GM19438 (cell line): ENCODE measurements at regions not wholly inside any gene's neighbourhood (a gene's known extent, or its start where the extent isn't known, plus 50 kb on each side); places are given as distances from the start of the nearest gene placed in this dataset.
"Not testable (repeated sequence)": the region's sequence is repeated elsewhere in the genome, so short reads cannot be mapped to it uniquely, and the experiment has no call there.

Experiments
- ATAC-seq: cut with Tn5 transposase; IDR thresholded peaks from one replicate; pipeline ENCODE4 v1.9.1; 2021; ENCODE audit warnings: low read depth; ENCODE audit not compliant: unreplicated experiment

- not testable (repeated sequence) for ATAC-seq
Measured at GRCh38 chr4:130037866-130038265, 941.9 kb downstream of the C4orf33 start.

DNA sequence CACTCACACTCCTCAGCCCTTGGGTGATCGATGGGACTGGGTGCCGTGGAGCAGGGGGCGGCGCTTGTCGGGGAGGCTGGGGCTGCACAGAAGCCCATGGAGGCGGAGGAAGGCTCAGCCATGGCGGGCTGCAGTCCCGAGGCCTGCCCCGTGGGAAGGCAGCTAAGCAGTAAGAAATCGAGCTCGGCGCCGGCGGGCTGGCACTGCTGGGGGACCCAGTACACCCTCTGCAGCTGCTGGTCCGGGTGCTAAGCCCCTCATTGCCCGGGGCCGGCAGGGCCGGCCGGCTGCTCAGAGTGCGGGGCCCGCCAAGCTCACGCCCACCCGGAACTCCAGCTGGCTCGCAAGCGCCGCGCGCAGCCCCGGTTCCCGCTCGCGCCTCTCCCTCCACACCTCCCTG, 942.6 kb downstream of the C4orf33 start:
- ATAC-seq, result not testable (repeated sequence)

DNA sequence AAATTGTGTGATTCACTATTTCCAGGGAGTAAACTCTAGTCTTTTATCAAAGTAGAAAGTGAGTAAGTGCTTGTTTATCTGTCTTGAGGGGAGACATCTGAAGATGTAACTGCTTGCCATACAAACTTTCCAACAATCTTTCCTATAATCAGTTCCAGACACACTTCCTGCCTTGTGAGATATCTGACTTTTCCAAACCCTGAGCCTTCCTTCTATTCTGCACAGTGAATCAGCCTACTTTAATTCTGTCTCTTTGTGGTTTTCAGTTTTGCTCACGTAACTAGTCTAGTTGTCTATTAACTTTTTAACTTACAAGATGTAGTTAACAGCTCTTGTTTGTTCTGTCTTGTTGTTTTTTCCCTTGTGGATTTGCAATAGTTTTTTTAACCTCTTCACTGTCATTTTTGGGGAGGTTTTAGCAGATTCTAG, 947.8 kb downstream of the C4orf33 start:
- ATAC-seq, result peak; percentile 92

GRCh38 chr4:130044788-130045531, 949.0 kb downstream of the C4orf33 start:
- peak; percentile 41 for ATAC-seq

GRCh38 chr4:130053723-130054122, 957.8 kb downstream of the C4orf33 start:
- no peak for ATAC-seq

- no peak for ATAC-seq
Measured at GRCh38 chr4:130054908-130055307, 959.0 kb downstream of the C4orf33 start.

GRCh38 chr4:130056286-130056685, 960.3 kb downstream of the C4orf33 start:
- no peak for ATAC-seq

DNA sequence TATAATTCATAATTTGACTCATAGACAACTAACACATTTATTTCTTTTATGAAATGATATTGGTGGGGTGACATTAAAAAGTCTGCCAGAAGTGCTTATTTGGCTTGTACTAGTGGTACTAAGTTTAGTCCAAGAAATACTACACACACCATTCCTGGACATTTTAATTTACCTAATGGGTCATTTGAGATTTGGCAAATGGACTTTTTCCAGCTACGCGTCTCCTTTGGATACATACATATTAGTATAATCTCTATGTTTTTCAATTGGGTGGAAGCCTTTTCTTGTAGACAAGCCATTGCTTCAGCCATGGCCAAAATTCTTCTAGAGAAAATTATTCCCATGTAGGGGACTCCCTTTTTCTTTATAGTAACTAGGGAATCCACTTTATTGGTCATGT, 968.5 kb downstream of the C4orf33 start:
- ATAC-seq, result no peak

GRCh38 chr4:130067419-130067818, 971.5 kb downstream of the C4orf33 start:
- ATAC-seq, result no peak

DNA sequence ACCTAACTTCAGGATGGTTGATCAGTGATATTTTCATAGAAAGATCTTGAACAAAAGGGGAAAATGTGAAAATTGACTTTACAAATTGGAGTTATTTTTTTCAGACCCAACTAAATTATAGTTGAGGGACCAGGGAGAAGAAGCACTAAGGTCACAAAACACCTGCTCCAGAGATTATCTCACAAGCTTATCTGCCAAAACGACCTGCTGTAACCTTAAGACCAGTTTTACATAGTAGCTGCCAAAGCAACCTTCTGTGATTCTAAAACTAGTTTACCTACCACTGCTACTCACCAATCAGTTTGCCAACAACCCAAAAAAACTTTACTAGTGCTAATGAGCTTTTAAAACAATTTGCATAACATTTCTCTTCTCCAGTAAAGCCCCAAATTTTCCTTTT, 972.1 kb downstream of the C4orf33 start:
- no peak for ATAC-seq

GRCh38 chr4:130071746-130072145, 975.8 kb downstream of the C4orf33 start:
- no peak for ATAC-seq

DNA sequence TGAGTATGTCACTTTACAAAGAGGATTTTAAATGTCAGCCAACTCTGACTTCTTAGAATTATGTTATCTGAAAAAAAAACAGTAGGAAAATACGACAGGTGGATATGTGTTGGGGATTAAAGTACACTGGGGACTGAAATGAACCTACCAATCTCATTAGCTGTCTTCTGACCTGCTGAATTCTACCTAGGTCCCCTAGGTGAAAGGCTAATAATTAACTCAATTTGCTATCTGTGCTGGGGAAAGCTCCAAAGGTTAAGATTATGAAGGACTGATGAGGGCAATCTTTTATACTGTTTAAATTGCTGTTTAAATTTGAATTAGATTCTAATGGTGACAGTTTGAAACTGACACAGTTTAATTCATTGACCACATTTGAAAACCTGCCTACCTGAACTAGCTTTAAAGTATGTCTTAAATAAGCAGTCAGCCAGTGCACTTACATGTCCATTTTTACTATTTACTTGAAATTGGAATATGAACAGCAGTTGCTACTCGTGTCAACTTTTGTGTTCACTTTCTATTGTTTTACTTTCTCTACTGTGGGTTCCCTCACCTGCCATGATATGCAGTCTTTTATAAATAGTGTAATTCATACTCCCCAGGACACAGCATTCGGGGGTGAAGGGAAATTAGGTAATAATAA, 977.3 kb downstream of the C4orf33 start:
- ATAC-seq, result no peak

GRCh38 chr4:130074096-130074495, 978.1 kb downstream of the C4orf33 start:
- ATAC-seq, result no peak

- no peak for ATAC-seq
Measured at GRCh38 chr4:130077275-130077674, 981.3 kb downstream of the C4orf33 start.

- ATAC-seq, result not testable (repeated sequence)
Measured at GRCh38 chr4:130079027-130079426, 983.1 kb downstream of the C4orf33 start.

- ATAC-seq, result no peak
Measured at GRCh38 chr4:130080872-130081451, 985.0 kb downstream of the C4orf33 start.

GRCh38 chr4:130090427-130090826, 994.5 kb downstream of the C4orf33 start:
- no peak for ATAC-seq

DNA sequence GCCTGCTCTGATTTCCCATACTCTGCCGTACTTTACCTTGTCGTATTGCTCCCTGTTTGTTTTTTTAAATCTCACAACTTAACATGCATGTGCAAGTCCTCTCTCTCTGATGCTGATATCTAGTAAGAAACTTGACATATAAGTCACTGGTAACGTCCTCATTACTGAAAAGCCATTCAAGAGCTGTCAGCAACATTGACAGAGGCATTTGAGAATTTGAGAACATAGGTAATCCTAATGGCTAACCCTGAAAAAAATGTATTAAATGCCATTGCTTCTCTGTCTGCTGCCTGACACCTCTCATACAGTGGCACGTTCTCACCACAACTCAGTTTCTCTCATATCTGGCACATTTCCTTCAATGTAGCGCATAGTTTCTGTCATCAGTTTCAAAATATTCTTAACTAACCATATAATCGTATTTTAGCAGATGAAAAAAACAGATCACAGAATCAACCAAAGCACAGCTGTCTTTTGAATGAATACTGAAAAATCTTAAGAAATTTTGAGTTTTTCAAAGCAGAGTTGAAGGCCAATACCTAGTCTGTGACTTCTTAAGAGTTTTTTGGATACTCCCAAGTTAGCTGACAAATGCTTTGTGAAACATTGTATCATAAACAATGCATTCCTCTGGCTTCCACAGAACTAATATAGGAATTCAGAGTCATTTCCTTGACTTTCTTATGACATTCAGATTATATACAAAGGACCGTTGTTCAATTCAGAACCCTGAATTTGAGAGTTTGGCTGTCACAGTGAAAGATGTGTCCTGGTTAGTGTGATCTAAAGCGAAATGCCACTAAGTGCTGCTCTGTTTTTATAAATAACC, 996.4 kb downstream of the C4orf33 start:
- ATAC-seq, result no peak

DNA sequence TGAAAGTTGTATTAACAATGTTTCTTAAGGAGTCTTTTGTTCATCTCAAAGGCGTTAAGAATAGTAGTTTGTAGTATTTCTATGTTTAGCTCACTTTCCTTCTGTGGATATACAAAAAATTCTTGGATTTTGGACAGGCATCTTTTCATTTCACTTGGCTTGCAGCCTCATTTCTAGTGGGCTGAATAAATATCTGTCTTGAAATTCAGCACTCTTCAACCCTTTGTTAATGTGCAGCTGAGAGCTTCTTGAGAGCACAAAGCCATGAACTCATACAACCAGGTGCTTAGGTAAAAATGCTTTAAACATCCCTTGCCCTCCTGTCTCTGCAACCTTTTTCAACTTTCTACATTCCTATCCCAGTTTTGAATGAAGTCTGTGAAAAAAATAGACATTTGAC, 1003.2 kb downstream of the C4orf33 start:
- ATAC-seq, result no peak

- ATAC-seq, result peak; percentile 74
Measured at GRCh38 chr4:130110189-130110588, 1014.2 kb downstream of the C4orf33 start.

DNA sequence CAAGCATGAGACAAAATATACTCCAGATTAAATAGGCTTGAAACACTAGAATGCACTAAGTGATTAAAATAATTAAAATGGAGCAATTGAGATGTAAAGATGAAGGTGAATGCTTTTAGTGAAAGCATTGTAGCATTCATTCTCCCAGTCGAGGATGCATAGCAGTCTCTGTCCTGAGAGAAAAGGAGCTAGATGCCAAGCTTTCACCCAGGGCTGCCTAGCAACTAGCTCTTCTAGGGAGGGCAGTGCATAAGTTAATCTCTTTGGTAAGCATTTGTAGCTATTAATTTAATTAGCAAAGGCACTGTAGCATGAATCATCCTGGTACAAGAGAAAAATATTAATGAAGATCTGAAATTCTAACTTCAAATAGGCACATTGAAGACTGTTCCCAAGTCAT, 1014.8 kb downstream of the C4orf33 start:
- no peak for ATAC-seq
